Neuronal stem cell (in vitro differentiated cells): ENCODE measurements at regions not wholly inside any gene's neighbourhood (a gene's known extent, or its start where the extent isn't known, plus 50 kb on each side); places are given as distances from the start of the nearest gene placed in this dataset.

ENCODE experiments used
- DNase-seq: peaks from one replicate; pipeline ENCODE4 v3.0.0-alpha.2; 2013; ENCODE audit warnings: low spot score
- H2AFZ ChIP-seq: one replicate; pipeline ENCODE4 v1.6.1; 2013; ENCODE audit warnings: mild to moderate bottlenecking, low read length, inconsistent platforms
- H2AK5ac ChIP-seq: 2 replicates; pipeline ENCODE4 v1.6.1; 2013; ENCODE audit warnings: low read depth, mild to moderate bottlenecking, inconsistent platforms, low read length, moderate library complexity, mixed read lengths
- H2BK120ac ChIP-seq: 2 replicates; pipeline ENCODE4 v1.6.1; 2013; ENCODE audit warnings: low read depth, mild to moderate bottlenecking, inconsistent platforms, low read length, moderate library complexity, mixed read lengths
- H2BK12ac ChIP-seq: one replicate; pipeline ENCODE4 v1.6.1; 2013; ENCODE audit warnings: low read length, inconsistent platforms
- H2BK15ac ChIP-seq: 2 replicates; pipeline ENCODE4 v1.6.1; 2013; ENCODE audit warnings: mild to moderate bottlenecking, low read length, inconsistent platforms, mixed read lengths
- H2BK5ac ChIP-seq: one replicate; pipeline ENCODE4 v1.6.1; 2013; ENCODE audit warnings: inconsistent platforms, mild to moderate bottlenecking, low read length, moderate library complexity
- H3K14ac ChIP-seq: one replicate; pipeline ENCODE4 v1.6.1; 2013; ENCODE audit warnings: low read length, inconsistent platforms
- H3K18ac ChIP-seq: 2 replicates; pipeline ENCODE4 v1.6.1; 2013; ENCODE audit warnings: low read length, inconsistent platforms
- H3K23ac ChIP-seq: 2 replicates; pipeline ENCODE4 v1.6.1; 2013; ENCODE audit warnings: low read depth, mild to moderate bottlenecking, mixed read lengths, low read length, inconsistent platforms; ENCODE audit not compliant: poor library complexity
- H3K27ac ChIP-seq: replicated peaks from 3 replicates; pipeline ENCODE4 v1.5.1; 2013; ENCODE audit warnings: low read length, inconsistent platforms
- H3K27me3 ChIP-seq, 3 experiments: 2 replicates each; pipeline ENCODE4 v1.6.1; 2013; ENCODE audit warnings: low read length in 3 of 3, mild to moderate bottlenecking in 2 of 3, inconsistent platforms in 1 of 3, low read depth in 1 of 3, mixed read lengths in 1 of 3, moderate library complexity in 1 of 3; ENCODE audit not compliant: control insufficient read depth in 3 of 3, insufficient read depth in 3 of 3
- H3K36me3 ChIP-seq, 2 donors: replicated peaks in 1 of 2; 2 replicates each; pipeline ENCODE4 v1.6.1; 2013; ENCODE audit warnings: low read length in 2 of 2; ENCODE audit not compliant: control insufficient read depth in 2 of 2, insufficient read depth in 2 of 2
- H3K4ac ChIP-seq: 2 replicates; pipeline ENCODE4 v1.6.1; 2013; ENCODE audit warnings: inconsistent platforms, mild to moderate bottlenecking, low read length, moderate library complexity
- H3K4me1 ChIP-seq, 2 donors: 1 replicate in 1 of 2; 2 replicates in 1 of 2; pipeline ENCODE4 v1.6.1; 2013; ENCODE audit warnings: low read length in 2 of 2, low read depth in 1 of 2; ENCODE audit not compliant: control insufficient read depth in 2 of 2, insufficient read depth in 1 of 2
- H3K4me2 ChIP-seq: one replicate; pipeline ENCODE4 v1.6.1; 2013; ENCODE audit warnings: mild to moderate bottlenecking, low read length, inconsistent platforms; ENCODE audit not compliant: insufficient read depth, poor library complexity, severe bottlenecking
- H3K4me3 ChIP-seq, 2 donors: 2 replicates each; pipeline ENCODE4 v1.5.1; 2013; ENCODE audit warnings: low read length in 2 of 2, mild to moderate bottlenecking in 2 of 2, inconsistent platforms in 1 of 2, moderate library complexity in 1 of 2
- H3K79me1 ChIP-seq: one replicate; pipeline ENCODE4 v1.6.1; 2013; ENCODE audit warnings: low read depth, mild to moderate bottlenecking, inconsistent platforms, low read length, moderate library complexity
- H3K9ac ChIP-seq: one replicate; pipeline ENCODE4 v1.6.1; 2013; ENCODE audit warnings: mild to moderate bottlenecking, low read depth, low read length, inconsistent platforms; ENCODE audit not compliant: poor library complexity
- H3K9me3 ChIP-seq, 2 donors: replicated peaks in 1 of 2; 2 replicates each; pipeline versions ENCODE3 to v1.6.1; 2013; ENCODE audit warnings: low read length in 2 of 2, mild to moderate bottlenecking in 2 of 2, inconsistent platforms in 1 of 2, low read depth in 1 of 2, mixed read lengths in 1 of 2, moderate library complexity in 1 of 2; ENCODE audit not compliant: control insufficient read depth in 2 of 2, insufficient read depth in 1 of 2
- H4K8ac ChIP-seq: one replicate; pipeline ENCODE4 v1.6.1; 2013; ENCODE audit warnings: low read depth, mild to moderate bottlenecking, inconsistent platforms, low read length, moderate library complexity
- H4K91ac ChIP-seq: one replicate; pipeline ENCODE4 v1.6.1; 2013; ENCODE audit warnings: low read length, low read depth, mild to moderate bottlenecking, inconsistent platforms; ENCODE audit not compliant: poor library complexity
- WGBS, 2 donors: extraction: QIAGEN DNeasy Blood & Tissue Kit; methylation state at CpG; one replicate each; pipeline ENCODE4 v1.1.7; 2013; ENCODE audit warnings: missing lambda C conversion rate in 2 of 2, mixed read lengths in 1 of 2; ENCODE audit not compliant: insufficient read length in 2 of 2, insufficient replicate concordance in 1 of 2; ENCODE audit errors: extremely low coverage in 2 of 2; 5-methylcytosine and 5-hydroxymethylcytosine counted together

- no peaks in the 10 kb centered on the region for H3K79me1 ChIP-seq
- H3K9me3 ChIP-seq: no peaks in the 10 kb centered on the region
- no peaks in the 10 kb centered on the region for H3K4me1 ChIP-seq
- H2AFZ ChIP-seq: no peak overlapping the region
- H3K4ac ChIP-seq: no peak overlapping the region
- H3K4me2 ChIP-seq: no peak overlapping the region
- H3K9ac ChIP-seq: no peak overlapping the region
- no peak overlapping the region for H2BK120ac ChIP-seq
- no peak overlapping the region for H3K14ac ChIP-seq
- no peak overlapping the region for H3K4me3 ChIP-seq
- H3K18ac ChIP-seq: no peak overlapping the region
- H4K91ac ChIP-seq: no peak overlapping the region
- H2BK12ac ChIP-seq: no peak overlapping the region
- H3K27me3 ChIP-seq: no peaks in the 10 kb centered on the region
- H3K23ac ChIP-seq: no peak overlapping the region
- no peak for DNase-seq
- no CpG with 5 or more reads among the region's 3 CpGs for WGBS, 2 donors
- H3K27ac ChIP-seq: no peak overlapping the region
- H2AK5ac ChIP-seq: no peak overlapping the region
- no peak overlapping the region for H4K8ac ChIP-seq
- no peak overlapping the region for H2BK15ac ChIP-seq
- no peak overlapping the region for H2BK5ac ChIP-seq
- H3K36me3 ChIP-seq: no peaks in the 10 kb centered on the region
Observed at GRCh38 chr7:19427944-19428343, 280.9 kb downstream of the POLR1F start.

- Histone ChIP-seq H3K23ac (no peak overlapping the region), H4K91ac (no peak overlapping the region), H4K8ac (no peak overlapping the region), H3K14ac (no peak overlapping the region), H3K18ac (no peak overlapping the region), H3K4me1 (peaks cover 0 to 5% of the 10 kb centered on the region in 2 donors), H3K27me3 (no peaks in the 10 kb centered on the region), H3K4ac (no peak overlapping the region), H3K4me3 (no peak overlapping the region), H3K36me3 (no peaks in the 10 kb centered on the region), H3K4me2 (no peak overlapping the region), H2AK5ac (no peak overlapping the region), H2AFZ (no peak overlapping the region), H3K27ac (no peak overlapping the region), H2BK15ac (no peak overlapping the region), H2BK5ac (no peak overlapping the region), H3K79me1 (no peaks in the 10 kb centered on the region), H3K9me3 (no peaks in the 10 kb centered on the region), H2BK120ac (no peak overlapping the region), H2BK12ac (no peak overlapping the region), H3K9ac (no peak overlapping the region)
- no CpG with 5 or more reads among the region's 1 CpG for WGBS, 2 donors
- DNase-seq: no peak
Observed at GRCh38 chr7:19421861-19422260, 276.6 kb upstream of the FERD3L start.

- H3K23ac ChIP-seq: no peak overlapping the region
- no peak overlapping the region for H2AFZ ChIP-seq
Observed at GRCh38 chr7:19417231-19417630, 272.0 kb upstream of the FERD3L start.

GRCh38 chr7:19415123-19415522, 269.9 kb upstream of the FERD3L start:
- Histone ChIP-seq H3K4me3 (no peak overlapping the region), H3K27ac (no peak overlapping the region), H3K18ac (no peak overlapping the region), H3K36me3 (no peaks in the 10 kb centered on the region), H3K4me1 (no peaks in the 10 kb centered on the region), H2BK15ac (no peak overlapping the region), H2BK120ac (no peak overlapping the region), H3K4ac (no peak overlapping the region), H4K91ac (no peak overlapping the region), H3K14ac (no peak overlapping the region), H3K9me3 (no peaks in the 10 kb centered on the region), H3K9ac (no peak overlapping the region), H2BK5ac (no peak overlapping the region), H3K23ac (no peak overlapping the region), H2AK5ac (no peak overlapping the region), H3K27me3 (no peaks in the 10 kb centered on the region), H2AFZ (no peak overlapping the region), H2BK12ac (no peak overlapping the region), H3K79me1 (no peaks in the 10 kb centered on the region), H3K4me2 (no peak overlapping the region), H4K8ac (no peak overlapping the region)
- DNase-seq: no peak
- WGBS, 2 donors: no CpG with 5 or more reads among the region's 2 CpGs

More at GRCh38 chr7:19417231-19417630, 272.0 kb upstream of the FERD3L start:
- DNase-seq: no peak
- no peaks in the 10 kb centered on the region for H3K79me1 ChIP-seq
- WGBS, 2 donors: no CpG with 5 or more reads among the region's 2 CpGs
- H3K14ac ChIP-seq: no peak overlapping the region
- H2BK15ac ChIP-seq: no peak overlapping the region
- H3K4me2 ChIP-seq: no peak overlapping the region
- H2AK5ac ChIP-seq: no peak overlapping the region
- H4K8ac ChIP-seq: no peak overlapping the region
- no peaks in the 10 kb centered on the region for H3K9me3 ChIP-seq
- no peaks in the 10 kb centered on the region for H3K27me3 ChIP-seq
- H3K4me1 ChIP-seq: peaks cover 0 to 5% of the 10 kb centered on the region in 2 donors
- H2BK5ac ChIP-seq: no peak overlapping the region
- no peak overlapping the region for H3K9ac ChIP-seq
- no peak overlapping the region for H3K4me3 ChIP-seq
- H3K18ac ChIP-seq: no peak overlapping the region
- H3K36me3 ChIP-seq: no peaks in the 10 kb centered on the region
- no peak overlapping the region for H2BK120ac ChIP-seq
- H3K4ac ChIP-seq: no peak overlapping the region
- H2BK12ac ChIP-seq: no peak overlapping the region
- H3K27ac ChIP-seq: no peak overlapping the region
- H4K91ac ChIP-seq: no peak overlapping the region
